ENCODE measurements at regions not wholly inside any gene's neighbourhood (a gene's known extent, or its start where the extent isn't known, plus 50 kb on each side); places are given as distances from the start of the nearest gene placed in this dataset.

- Histone ChIP-seq H3K4me2 (ENCODE audit: insufficient read depth, low read length) (no peak overlapping the region), H3K27ac (ENCODE audit: low read depth, low read length) (no peak overlapping the region), H4K20me1 (ENCODE audit: insufficient read depth, low read length) (no peaks in the 10 kb centered on the region), H3K79me2 (ENCODE audit: insufficient read depth, low read length) (no peaks in the 10 kb centered on the region), H3K4me3 (ENCODE audit: insufficient read depth, low read length) (no peak overlapping the region), H3K27me3 (ENCODE audit: insufficient read depth, low read length) (peaks cover 3% of the 10 kb centered on the region), H3K36me3 (ENCODE audit: insufficient read depth, low read length) (no peaks in the 10 kb centered on the region), H2AFZ (ENCODE audit: low read length) (no peak overlapping the region), H3K9me3 (ENCODE audit: low read depth, low read length) (no peaks in the 10 kb centered on the region), H3K4me1 (ENCODE audit: insufficient read depth, low read length) (no peaks in the 10 kb centered on the region)
- DNase-seq (ENCODE audit: insufficient read length, low spot score, missing footprints) = no peak
- no peak for TF ChIP-seq CTCF (IDR thresholded peaks at IDR 0.05; ENCODE audit: extremely low read depth, low read depth, low read length)
Observed at GRCh38 chr6:169841251-169841650, 89.8 kb downstream of the ERMARD start.

GRCh38 chr6:169839898-169840631 lies 88.6 kb downstream of the ERMARD start:
- Histone ChIP-seq H4K20me1 (ENCODE audit: insufficient read depth, low read length) (no peaks in the 10 kb centered on the region), H2AFZ (ENCODE audit: low read length) (no peak overlapping the region), H3K4me2 (ENCODE audit: insufficient read depth, low read length) (no peak overlapping the region), H3K36me3 (ENCODE audit: insufficient read depth, low read length) (no peaks in the 10 kb centered on the region), H3K4me1 (ENCODE audit: insufficient read depth, low read length) (no peaks in the 10 kb centered on the region), H3K79me2 (ENCODE audit: insufficient read depth, low read length) (no peaks in the 10 kb centered on the region), H3K27me3 (ENCODE audit: insufficient read depth, low read length) (peaks cover 3% of the 10 kb centered on the region), H3K27ac (ENCODE audit: low read depth, low read length) (no peak overlapping the region), H3K4me3 (ENCODE audit: insufficient read depth, low read length) (no peak overlapping the region), H3K9me3 (ENCODE audit: low read depth, low read length) (no peaks in the 10 kb centered on the region)
- peak; percentile 10 for DNase-seq (ENCODE audit: insufficient read length, low spot score, missing footprints)
- TF ChIP-seq CTCF (IDR thresholded peaks at IDR 0.05; ENCODE audit: extremely low read depth, low read depth, low read length) = no peak

- peak; percentile 11 for DNase-seq (ENCODE audit: insufficient read length, low spot score, missing footprints)
- no peak overlapping the region for H3K4me3 ChIP-seq (ENCODE audit: insufficient read depth, low read length)
Observed at GRCh38 chr6:169839493-169839892, 88.1 kb downstream of the ERMARD start.

More at GRCh38 chr6:169839493-169839892, 88.1 kb downstream of the ERMARD start:
- H3K79me2 ChIP-seq (ENCODE audit: insufficient read depth, low read length) = no peaks in the 10 kb centered on the region
- no peaks in the 10 kb centered on the region for H3K4me1 ChIP-seq (ENCODE audit: insufficient read depth, low read length)
- TF ChIP-seq CTCF (IDR thresholded peaks at IDR 0.05; ENCODE audit: extremely low read depth, low read depth, low read length) = no peak
- no peak overlapping the region for H3K4me2 ChIP-seq (ENCODE audit: insufficient read depth, low read length)
- H4K20me1 ChIP-seq (ENCODE audit: insufficient read depth, low read length) = no peaks in the 10 kb centered on the region
- no peaks in the 10 kb centered on the region for H3K36me3 ChIP-seq (ENCODE audit: insufficient read depth, low read length)
- H3K27me3 ChIP-seq (ENCODE audit: insufficient read depth, low read length) = peaks cover 3% of the 10 kb centered on the region
- H3K9me3 ChIP-seq (ENCODE audit: low read depth, low read length) = no peaks in the 10 kb centered on the region
- H3K27ac ChIP-seq (ENCODE audit: low read depth, low read length) = no peak overlapping the region
- no peak overlapping the region for H2AFZ ChIP-seq (ENCODE audit: low read length)

All from osteoblast (primary cell).